ENCODE measurements at regions not wholly inside any gene's neighbourhood (a gene's known extent, or its start where the extent isn't known, plus 50 kb on each side); places are given as distances from the start of the nearest gene placed in this dataset.
A peak's percentile ranks its signal among the peaks of the same experiment; 100 is the strongest.

DNA sequence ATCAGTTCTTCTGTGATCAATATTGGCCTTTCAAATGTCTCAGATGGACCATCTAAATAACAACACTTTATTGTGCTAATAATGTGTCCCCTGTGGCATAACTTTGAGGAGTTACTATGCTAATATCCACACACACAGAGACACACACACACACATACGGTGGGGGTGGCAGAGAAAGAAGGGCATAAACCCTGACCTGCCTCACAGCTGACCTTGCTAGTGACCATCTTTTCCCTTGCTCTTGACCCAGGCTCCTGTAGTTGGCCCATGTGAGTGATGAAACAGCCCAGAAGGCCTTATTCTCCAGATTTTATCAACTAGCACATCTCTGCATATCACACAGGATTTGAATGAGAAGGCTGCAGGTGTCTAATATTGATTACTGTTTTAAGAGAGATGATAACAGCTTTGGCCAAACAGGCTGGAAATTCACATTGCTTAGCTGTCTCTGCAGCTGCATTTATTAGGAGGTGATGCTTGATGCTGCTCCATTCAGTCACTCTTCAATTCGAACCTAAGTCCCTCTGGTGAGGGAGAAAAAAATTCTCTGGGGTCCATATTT lies 176.4 kb downstream of the ACTR3 start (continued):
- TF ChIP-seq, protein P1, sequence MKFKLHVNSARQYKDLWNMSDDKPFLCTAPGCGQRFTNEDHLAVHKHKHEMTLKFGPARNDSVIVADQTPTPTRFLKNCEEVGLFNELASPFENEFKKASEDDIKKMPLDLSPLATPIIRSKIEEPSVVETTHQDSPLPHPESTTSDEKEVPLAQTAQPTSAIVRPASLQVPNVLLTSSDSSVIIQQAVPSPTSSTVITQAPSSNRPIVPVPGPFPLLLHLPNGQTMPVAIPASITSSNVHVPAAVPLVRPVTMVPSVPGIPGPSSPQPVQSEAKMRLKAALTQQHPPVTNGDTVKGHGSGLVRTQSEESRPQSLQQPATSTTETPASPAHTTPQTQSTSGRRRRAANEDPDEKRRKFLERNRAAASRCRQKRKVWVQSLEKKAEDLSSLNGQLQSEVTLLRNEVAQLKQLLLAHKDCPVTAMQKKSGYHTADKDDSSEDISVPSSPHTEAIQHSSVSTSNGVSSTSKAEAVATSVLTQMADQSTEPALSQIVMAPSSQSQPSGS (tag by site-specific recombination; IDR thresholded peaks at IDR 0.05; ENCODE audit: low read depth), result no peak
- TF ChIP-seq ZNF626 (tag by site-specific recombination; IDR thresholded peaks at IDR 0.05), result no peak
- no peak for TF ChIP-seq ZBTB10 (tag by site-specific recombination; IDR thresholded peaks at IDR 0.05)
- no peak for TF ChIP-seq ZNF777 (tag by site-specific recombination; IDR thresholded peaks at IDR 0.05; ENCODE audit: borderline replicate concordance)
- TF ChIP-seq, protein P2, sequence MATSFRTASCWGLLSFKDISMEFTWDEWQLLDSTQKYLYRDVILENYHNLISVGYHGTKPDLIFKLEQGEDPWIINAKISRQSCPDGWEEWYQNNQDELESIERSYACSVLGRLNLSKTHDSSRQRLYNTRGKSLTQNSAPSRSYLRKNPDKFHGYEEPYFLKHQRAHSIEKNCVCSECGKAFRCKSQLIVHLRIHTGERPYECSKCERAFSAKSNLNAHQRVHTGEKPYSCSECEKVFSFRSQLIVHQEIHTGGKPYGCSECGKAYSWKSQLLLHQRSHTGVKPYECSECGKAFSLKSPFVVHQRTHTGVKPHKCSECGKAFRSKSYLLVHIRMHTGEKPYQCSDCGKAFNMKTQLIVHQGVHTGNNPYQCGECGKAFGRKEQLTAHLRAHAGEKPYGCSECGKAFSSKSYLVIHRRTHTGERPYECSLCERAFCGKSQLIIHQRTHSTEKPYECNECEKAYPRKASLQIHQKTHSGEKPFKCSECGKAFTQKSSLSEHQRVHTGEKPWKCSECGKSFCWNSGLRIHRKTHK (tag by site-specific recombination; IDR thresholded peaks at IDR 0.05), result no peak
- TF ChIP-seq ZFP69B (tag by site-specific recombination; IDR thresholded peaks at IDR 0.05), result no peak
- TF ChIP-seq ZNF571 (tag by site-specific recombination; IDR thresholded peaks at IDR 0.05), result no peak
- no peak for TF ChIP-seq ZNF19 (tag by site-specific recombination; IDR thresholded peaks at IDR 0.05; ENCODE audit: low read depth)
- TF ChIP-seq, protein P3, sequence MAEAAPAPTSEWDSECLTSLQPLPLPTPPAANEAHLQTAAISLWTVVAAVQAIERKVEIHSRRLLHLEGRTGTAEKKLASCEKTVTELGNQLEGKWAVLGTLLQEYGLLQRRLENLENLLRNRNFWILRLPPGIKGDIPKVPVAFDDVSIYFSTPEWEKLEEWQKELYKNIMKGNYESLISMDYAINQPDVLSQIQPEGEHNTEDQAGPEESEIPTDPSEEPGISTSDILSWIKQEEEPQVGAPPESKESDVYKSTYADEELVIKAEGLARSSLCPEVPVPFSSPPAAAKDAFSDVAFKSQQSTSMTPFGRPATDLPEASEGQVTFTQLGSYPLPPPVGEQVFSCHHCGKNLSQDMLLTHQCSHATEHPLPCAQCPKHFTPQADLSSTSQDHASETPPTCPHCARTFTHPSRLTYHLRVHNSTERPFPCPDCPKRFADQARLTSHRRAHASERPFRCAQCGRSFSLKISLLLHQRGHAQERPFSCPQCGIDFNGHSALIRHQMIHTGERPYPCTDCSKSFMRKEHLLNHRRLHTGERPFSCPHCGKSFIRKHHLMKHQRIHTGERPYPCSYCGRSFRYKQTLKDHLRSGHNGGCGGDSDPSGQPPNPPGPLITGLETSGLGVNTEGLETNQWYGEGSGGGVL (tag by site-specific recombination; IDR thresholded peaks at IDR 0.05), result no peak
- no peak for TF ChIP-seq CTCF (tag by site-specific recombination; IDR thresholded peaks at IDR 0.05)

GRCh38 chr2:114068438-114068837 lies 178.5 kb downstream of the ACTR3 start:
- POLR2A ChIA-PET, result no interaction called here
- TF ChIP-seq, protein P4, sequence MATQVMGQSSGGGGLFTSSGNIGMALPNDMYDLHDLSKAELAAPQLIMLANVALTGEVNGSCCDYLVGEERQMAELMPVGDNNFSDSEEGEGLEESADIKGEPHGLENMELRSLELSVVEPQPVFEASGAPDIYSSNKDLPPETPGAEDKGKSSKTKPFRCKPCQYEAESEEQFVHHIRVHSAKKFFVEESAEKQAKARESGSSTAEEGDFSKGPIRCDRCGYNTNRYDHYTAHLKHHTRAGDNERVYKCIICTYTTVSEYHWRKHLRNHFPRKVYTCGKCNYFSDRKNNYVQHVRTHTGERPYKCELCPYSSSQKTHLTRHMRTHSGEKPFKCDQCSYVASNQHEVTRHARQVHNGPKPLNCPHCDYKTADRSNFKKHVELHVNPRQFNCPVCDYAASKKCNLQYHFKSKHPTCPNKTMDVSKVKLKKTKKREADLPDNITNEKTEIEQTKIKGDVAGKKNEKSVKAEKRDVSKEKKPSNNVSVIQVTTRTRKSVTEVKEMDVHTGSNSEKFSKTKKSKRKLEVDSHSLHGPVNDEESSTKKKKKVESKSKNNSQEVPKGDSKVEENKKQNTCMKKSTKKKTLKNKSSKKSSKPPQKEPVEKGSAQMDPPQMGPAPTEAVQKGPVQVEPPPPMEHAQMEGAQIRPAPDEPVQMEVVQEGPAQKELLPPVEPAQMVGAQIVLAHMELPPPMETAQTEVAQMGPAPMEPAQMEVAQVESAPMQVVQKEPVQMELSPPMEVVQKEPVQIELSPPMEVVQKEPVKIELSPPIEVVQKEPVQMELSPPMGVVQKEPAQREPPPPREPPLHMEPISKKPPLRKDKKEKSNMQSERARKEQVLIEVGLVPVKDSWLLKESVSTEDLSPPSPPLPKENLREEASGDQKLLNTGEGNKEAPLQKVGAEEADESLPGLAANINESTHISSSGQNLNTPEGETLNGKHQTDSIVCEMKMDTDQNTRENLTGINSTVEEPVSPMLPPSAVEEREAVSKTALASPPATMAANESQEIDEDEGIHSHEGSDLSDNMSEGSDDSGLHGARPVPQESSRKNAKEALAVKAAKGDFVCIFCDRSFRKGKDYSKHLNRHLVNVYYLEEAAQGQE (tag by site-specific recombination; IDR thresholded peaks at IDR 0.05), result peak; percentile 92
- TF ChIP-seq ZNF404 (tag by site-specific recombination; IDR thresholded peaks at IDR 0.05) (no peak), ZNF335 (tag by site-specific recombination; conservative IDR thresholded peaks at IDR 0.05) (no peak)
- CTCF ChIA-PET, result no interaction called here
- no peak overlapping the region for H3K27ac ChIP-seq (ENCODE audit: extremely low read depth, low read depth, low read length)
- H3K36me3 ChIP-seq (ENCODE audit: control insufficient read depth in 2 of 2, insufficient read depth in 1 of 2, low read length in 2 of 2), result no peaks in the 10 kb centered on the region
- no peaks in the 10 kb centered on the region for H3K4me1 ChIP-seq (ENCODE audit: control insufficient read depth, insufficient read depth, low read length)
- H3K4me3 ChIP-seq (ENCODE audit: low read depth, low read length), result no peak overlapping the region
- no peaks in the 10 kb centered on the region for H3K9me3 ChIP-seq (ENCODE audit: control insufficient read depth, insufficient read depth, low read depth, low read length)

Measured in HEK293 (cell line).